T47D (cell line): ENCODE measurements at regions not wholly inside any gene's neighbourhood (a gene's known extent, or its start where the extent isn't known, plus 50 kb on each side); places are given as distances from the start of the nearest gene placed in this dataset.
A peak's percentile ranks its signal among the peaks of the same experiment; 100 is the strongest.

Experiments used
- DNase-seq, 2 experiments: peaks; one replicate each; pipeline versions ENCODE4 v3.0.0 to v3.0.0-alpha.2; 2011 to 2012; ENCODE audit warnings: low read depth in 1 of 2, low spot score in 1 of 2
- JUND ChIP-seq: IDR thresholded peaks from 2 replicates; pipeline ENCODE4 v1.6.1; 2012; ENCODE audit warnings: low read depth
- in situ Hi-C: cut with HindIII; loops from 2 replicates; pipeline ENCODE4 v1.10.0; 2016; ENCODE audit warnings: low sequenced_read_pairs, low pct_unique_long_range_greater_than_20kb

- in situ Hi-C loops = no loop called here
- TF ChIP-seq JUND = no peak
- DNase-seq = no peak
Observed at GRCh38 chr7:125602441-125602840, 672.8 kb upstream of the POT1 start.

GRCh38 chr7:125599387-125599786, 669.8 kb upstream of the POT1 start:
- no peak for DNase-seq
- in situ Hi-C loops = no loop called here
- no peak for TF ChIP-seq JUND

GRCh38 chr7:125592331-125592730, 662.7 kb upstream of the POT1 start:
- TF ChIP-seq JUND = no peak
- in situ Hi-C loops = no loop called here
- no peak for DNase-seq

- no peak for TF ChIP-seq JUND
- in situ Hi-C loops = no loop called here
- DNase-seq = no peak
Observed at GRCh38 chr7:125573126-125573525, 643.5 kb upstream of the POT1 start.

- DNase-seq = no peak
- no peak for TF ChIP-seq JUND
- in situ Hi-C loops = no loop called here
Observed at GRCh38 chr7:125572414-125572813, 642.8 kb upstream of the POT1 start.

- no peak for TF ChIP-seq JUND
- in situ Hi-C loops = no loop called here
- no peak for DNase-seq
Observed at GRCh38 chr7:125568799-125569198, 639.2 kb upstream of the POT1 start.

- TF ChIP-seq JUND = no peak
- no peak for DNase-seq
- in situ Hi-C loops = no loop called here
Observed at GRCh38 chr7:125567686-125568085, 638.1 kb upstream of the POT1 start.

GRCh38 chr7:125563964-125564529, 634.4 kb upstream of the POT1 start:
- no peak for TF ChIP-seq JUND
- DNase-seq = peak in 1 of 2 experiments; percentile 8
- in situ Hi-C loops = no loop called here

- TF ChIP-seq JUND = no peak
- in situ Hi-C loops = no loop called here
- no peak for DNase-seq
Observed at GRCh38 chr7:125563557-125563956, 633.9 kb upstream of the POT1 start.

GRCh38 chr7:125561006-125561405, 631.4 kb upstream of the POT1 start:
- no peak for DNase-seq
- TF ChIP-seq JUND = no peak
- in situ Hi-C loops = no loop called here

- in situ Hi-C loops = no loop called here
- DNase-seq = no peak
- no peak for TF ChIP-seq JUND
Observed at GRCh38 chr7:125559921-125560320, 630.3 kb upstream of the POT1 start.

GRCh38 chr7:125555916-125556315, 626.3 kb upstream of the POT1 start:
- in situ Hi-C loops = no loop called here
- TF ChIP-seq JUND = no peak
- no peak for DNase-seq

- no peak for TF ChIP-seq JUND
- no peak for DNase-seq
- in situ Hi-C loops = no loop called here
Observed at GRCh38 chr7:125551008-125551407, 621.4 kb upstream of the POT1 start.

- no peak for DNase-seq
- no peak for TF ChIP-seq JUND
- in situ Hi-C loops = no loop called here
Observed at GRCh38 chr7:125547505-125547904, 617.9 kb upstream of the POT1 start.
